H9 (cell line): ENCODE measurements at regions not wholly inside any gene's neighbourhood (a gene's known extent, or its start where the extent isn't known, plus 50 kb on each side); places are given as distances from the start of the nearest gene placed in this dataset.
A peak's percentile ranks its signal among the peaks of the same experiment; 100 is the strongest.

Source experiments
- DNase-seq: peaks from one replicate; pipeline ENCODE4 v3.0.0-alpha.2; 2017
- H2AFZ ChIP-seq: one replicate; pipeline ENCODE4 v1.6.1; 2013; ENCODE audit warnings: mild to moderate bottlenecking, low read length, control low read depth, moderate library complexity
- H2AK5ac ChIP-seq: 2 replicates; pipeline ENCODE4 v1.6.1; 2013; ENCODE audit warnings: low read length, control low read depth, mixed read lengths; ENCODE audit not compliant: insufficient read length
- H2BK120ac ChIP-seq: one replicate; pipeline ENCODE4 v1.6.1; 2013; ENCODE audit warnings: low read depth, mild to moderate bottlenecking, low read length, control low read depth, inconsistent platforms; ENCODE audit not compliant: poor library complexity, severe bottlenecking
- H2BK12ac ChIP-seq: 2 replicates; pipeline ENCODE4 v1.6.1; 2013; ENCODE audit warnings: low read length, control low read depth, mixed read lengths, low read depth; ENCODE audit not compliant: insufficient read length
- H2BK15ac ChIP-seq: 2 replicates; pipeline ENCODE4 v1.6.1; 2013; ENCODE audit warnings: low read depth, low read length, control low read depth
- H2BK20ac ChIP-seq: one replicate; pipeline ENCODE4 v1.6.1; 2013; ENCODE audit warnings: low read depth, mild to moderate bottlenecking, low read length, control low read depth, inconsistent platforms; ENCODE audit not compliant: poor library complexity, severe bottlenecking
- H2BK5ac ChIP-seq: 2 replicates; pipeline ENCODE4 v1.6.1; 2013; ENCODE audit warnings: low read length, control low read depth, mixed read lengths; ENCODE audit not compliant: insufficient read length
- H3K14ac ChIP-seq: 2 replicates; pipeline ENCODE4 v1.6.1; 2013; ENCODE audit warnings: low read length, control low read depth; ENCODE audit not compliant: insufficient read depth
- H3K18ac ChIP-seq: 2 replicates; pipeline ENCODE4 v1.6.1; 2013; ENCODE audit warnings: low read depth, mild to moderate bottlenecking, mixed read lengths, low read length, control low read depth; ENCODE audit not compliant: insufficient read length
- H3K23ac ChIP-seq: 2 replicates; pipeline ENCODE4 v1.6.1; 2013; ENCODE audit warnings: low read length, control low read depth, mixed read lengths, low read depth; ENCODE audit not compliant: insufficient read length
- H3K23me2 ChIP-seq: 2 replicates; pipeline ENCODE4 v1.6.1; 2013; ENCODE audit warnings: low read depth, mild to moderate bottlenecking, mixed read lengths, low read length, control low read depth; ENCODE audit not compliant: insufficient read length, poor library complexity, severe bottlenecking
- H3K27ac ChIP-seq: 2 replicates; pipeline ENCODE4 v1.5.1; 2013; ENCODE audit warnings: low read length, control low read depth, mixed read lengths, low read depth; ENCODE audit not compliant: insufficient read length
- H3K27me3 ChIP-seq: 2 replicates; pipeline ENCODE4 v1.6.1; 2013; ENCODE audit warnings: low read length, control low read depth, inconsistent platforms; ENCODE audit not compliant: insufficient read depth
- H3K4ac ChIP-seq: 2 replicates; pipeline ENCODE4 v1.6.1; 2013; ENCODE audit warnings: low read depth, mild to moderate bottlenecking, control low read depth, inconsistent platforms, low read length, moderate library complexity
- H3K4me1 ChIP-seq: 2 replicates; pipeline ENCODE4 v1.6.1; 2013; ENCODE audit warnings: low read length, control low read depth, inconsistent platforms; ENCODE audit not compliant: insufficient read depth
- H3K4me2 ChIP-seq: 2 replicates; pipeline ENCODE4 v1.6.1; 2013; ENCODE audit warnings: low read length, control low read depth, mixed read lengths; ENCODE audit not compliant: insufficient read length, insufficient read depth
- H3K56ac ChIP-seq: 2 replicates; pipeline ENCODE4 v1.6.1; 2013; ENCODE audit warnings: low read depth, mild to moderate bottlenecking, mixed read lengths, low read length, control low read depth; ENCODE audit not compliant: insufficient read length
- H3K79me1 ChIP-seq: 2 replicates; pipeline ENCODE4 v1.6.1; 2013; ENCODE audit warnings: low read depth, mild to moderate bottlenecking, moderate library complexity, low read length, control low read depth, inconsistent platforms; ENCODE audit not compliant: insufficient read depth, poor library complexity, severe bottlenecking
- H3K79me2 ChIP-seq: 2 replicates; pipeline ENCODE4 v1.6.1; 2013; ENCODE audit warnings: low read length, control low read depth, inconsistent platforms; ENCODE audit not compliant: insufficient read depth
- H3K9ac ChIP-seq: 2 replicates; pipeline ENCODE4 v1.6.1; 2013; ENCODE audit warnings: low read length, control low read depth, mixed read lengths; ENCODE audit not compliant: insufficient read length; ENCODE audit errors: extremely low read depth
- H3K9me3 ChIP-seq: one replicate; pipeline ENCODE4 v1.6.1; 2013; ENCODE audit warnings: low read depth, low read length, inconsistent platforms; ENCODE audit not compliant: control insufficient read depth
- H3T11ph ChIP-seq: one replicate; pipeline ENCODE4 v1.6.1; 2013; ENCODE audit warnings: mild to moderate bottlenecking, low read length, control low read depth, inconsistent platforms
- H4K20me1 ChIP-seq: one replicate; pipeline ENCODE4 v1.6.1; 2013; ENCODE audit not compliant: control insufficient read depth, insufficient read length, insufficient read depth
- H4K5ac ChIP-seq: 2 replicates; pipeline ENCODE4 v1.6.1; 2013; ENCODE audit warnings: low read depth, mild to moderate bottlenecking, mixed read lengths, low read length, control low read depth; ENCODE audit not compliant: insufficient read length
- H4K8ac ChIP-seq: replicated peaks from 2 replicates; pipeline ENCODE4 v1.6.1; 2013; ENCODE audit warnings: low read length, control low read depth, mixed read lengths, low read depth; ENCODE audit not compliant: insufficient read length
- H4K91ac ChIP-seq: 2 replicates; pipeline ENCODE4 v1.6.1; 2013; ENCODE audit warnings: low read depth, mild to moderate bottlenecking, moderate library complexity, mixed read lengths, low read length, control low read depth; ENCODE audit not compliant: insufficient read length
- H3K27ac Mint-ChIP-seq, 3 experiments: 2 replicates in 2 of 3; 3 replicates in 1 of 3; pipeline ENCODE4 v1.8.0; 2020 to 2021; ENCODE audit warnings: mixed read lengths in 3 of 3, mild to moderate bottlenecking in 1 of 3, moderate library complexity in 1 of 3
- H3K27me3 Mint-ChIP-seq: 2 replicates; pipeline ENCODE4 v1.8.0; 2021; ENCODE audit warnings: low read depth, mild to moderate bottlenecking, moderate library complexity, mixed read lengths
- H3K36me3 Mint-ChIP-seq, 3 experiments: 2 replicates in 2 of 3; 3 replicates in 1 of 3; pipeline ENCODE4 v1.8.0; 2020 to 2021; ENCODE audit warnings: low read depth in 3 of 3, mixed read lengths in 3 of 3; ENCODE audit not compliant: insufficient read depth in 1 of 3
- H3K4me1 Mint-ChIP-seq, 2 experiments: 2 replicates each; pipeline ENCODE4 v1.8.0; 2020; ENCODE audit warnings: mixed read lengths in 2 of 2
- H3K4me3 Mint-ChIP-seq, 2 experiments: 2 replicates in 1 of 2; 3 replicates in 1 of 2; pipeline ENCODE4 v1.8.0; 2020 to 2021; ENCODE audit warnings: mild to moderate bottlenecking in 2 of 2, mixed read lengths in 2 of 2, moderate library complexity in 1 of 2
- H3K9me3 Mint-ChIP-seq, 2 experiments: 2 replicates in 1 of 2; 3 replicates in 1 of 2; pipeline ENCODE4 v1.8.0; 2020; ENCODE audit warnings: mild to moderate bottlenecking in 2 of 2, mixed read lengths in 2 of 2, moderate library complexity in 1 of 2
- CTCF ChIP-seq: fragments of 200-600 bp; sonication (generic); conservative IDR thresholded peaks from 3 replicates; pipeline ENCODE4 v1.8.0; 2021; ENCODE audit warnings: antibody characterized with exemption, mild to moderate bottlenecking
- WGBS: extraction: QIAGEN DNeasy Blood & Tissue Kit; methylation state at CpG from one replicate; pipeline ENCODE4 v1.1.7; 2013; ENCODE audit warnings: missing lambda C conversion rate, low lambda C conversion rate, mixed read lengths; ENCODE audit not compliant: insufficient read length; ENCODE audit errors: extremely low coverage; 5-methylcytosine and 5-hydroxymethylcytosine counted together

DNA sequence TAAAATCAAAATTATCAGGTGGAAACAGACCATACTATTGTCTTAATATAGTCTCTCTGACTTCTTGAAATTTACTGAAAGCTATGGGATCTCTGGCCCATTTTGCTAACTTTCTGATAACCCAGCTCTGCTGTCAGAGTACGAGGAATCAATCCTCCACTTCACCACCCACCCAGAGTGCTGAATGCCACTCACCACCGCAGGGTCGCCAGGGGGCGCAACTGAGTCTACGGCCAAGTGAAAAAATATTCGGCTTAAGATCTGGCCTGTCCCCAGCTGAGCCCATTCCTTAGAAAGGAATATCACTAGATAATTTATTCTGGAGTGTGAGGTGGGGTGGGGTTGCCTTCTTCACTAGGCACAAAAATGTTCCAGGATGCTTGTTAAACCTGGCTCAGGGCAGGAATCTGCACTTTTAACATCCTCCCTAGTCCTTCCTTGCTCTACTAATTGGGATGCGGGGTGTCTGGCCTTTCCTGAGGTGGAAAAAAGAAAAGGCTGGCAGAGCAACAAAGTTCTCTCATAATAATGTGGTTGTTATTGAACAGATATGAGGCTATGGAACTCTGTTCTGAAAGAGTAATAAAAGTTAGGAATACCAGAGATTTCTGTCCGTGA lies 520.6 kb downstream of the MFSD1 start:
- no peak overlapping the region for H2BK12ac ChIP-seq
- no peak overlapping the region for H4K8ac ChIP-seq
- H3K9ac ChIP-seq: no peak overlapping the region
- no peak overlapping the region for H3K27ac ChIP-seq
- peak; percentile 95 for TF ChIP-seq CTCF
- H3K4ac ChIP-seq: no peak overlapping the region
- no peak overlapping the region for H3K4me2 ChIP-seq
- H2BK15ac ChIP-seq: no peak overlapping the region
- H3K27ac Mint-ChIP-seq: peak overlapping the region in 1 of 3 experiments; percentile 27; a peak in 1 of 7 replicates
- H3T11ph ChIP-seq: no peak overlapping the region
- H3K79me2 ChIP-seq: no peaks in the 10 kb centered on the region
- no peak overlapping the region for H3K14ac ChIP-seq
- no peaks in the 10 kb centered on the region for H3K4me1 ChIP-seq
- H3K23ac ChIP-seq: no peak overlapping the region
- WGBS: no CpG with 5 or more reads among the region's 8 CpGs
- no peaks in the 10 kb centered on the region for H3K79me1 ChIP-seq
- no peak overlapping the region for H2BK20ac ChIP-seq
- no peak overlapping the region for H3K56ac ChIP-seq
- H2AFZ ChIP-seq: no peak overlapping the region
- H4K91ac ChIP-seq: no peak overlapping the region
- no peak overlapping the region for H3K4me3 Mint-ChIP-seq
- no peaks in the 10 kb centered on the region for H3K23me2 ChIP-seq
- H3K27me3 Mint-ChIP-seq: no peaks in the 10 kb centered on the region
- no peaks in the 10 kb centered on the region for H4K20me1 ChIP-seq
- no peak overlapping the region for H3K18ac ChIP-seq
- no peaks in the 10 kb centered on the region for H3K9me3 ChIP-seq
- no peak overlapping the region for H2AK5ac ChIP-seq
- H2BK120ac ChIP-seq: no peak overlapping the region
- peak; percentile 78 for DNase-seq
- H2BK5ac ChIP-seq: no peak overlapping the region
- H4K5ac ChIP-seq: no peak overlapping the region
- H3K9me3 Mint-ChIP-seq: no peaks in the 10 kb centered on the region
- H3K27me3 ChIP-seq: no peaks in the 10 kb centered on the region
- no peaks in the 10 kb centered on the region for H3K36me3 Mint-ChIP-seq
- H3K4me1 Mint-ChIP-seq: no peaks in the 10 kb centered on the region
